ENCODE measurements at regions not wholly inside any gene's neighbourhood (a gene's known extent, or its start where the extent isn't known, plus 50 kb on each side); places are given as distances from the start of the nearest gene placed in this dataset.

- no peak for DNase-seq (ENCODE audit: low read depth in 2 of 2)
Measured at GRCh38 chr13:50071379-50071778, 56.1 kb downstream of the KCNRG start.

DNA sequence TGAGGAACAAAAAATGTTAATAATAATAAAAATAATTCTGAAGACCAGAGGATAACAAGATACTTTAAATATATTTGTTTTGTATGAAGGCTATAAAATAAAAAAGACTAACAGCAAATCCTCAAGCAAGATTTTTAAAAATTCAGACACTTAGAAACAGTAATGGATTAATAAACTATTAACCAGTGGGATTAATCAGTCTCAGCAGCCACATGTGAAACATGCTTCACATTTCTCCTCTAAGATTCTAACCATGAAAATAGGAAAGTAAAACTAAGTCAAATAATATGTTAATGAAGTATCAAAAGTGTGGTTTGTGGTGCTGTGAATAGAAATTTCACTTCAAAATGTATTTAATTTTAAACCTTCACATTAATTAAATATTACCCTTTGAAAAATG, 57.4 kb downstream of the KCNRG start:
- no peak for DNase-seq (ENCODE audit: low read depth in 2 of 2)

DNA sequence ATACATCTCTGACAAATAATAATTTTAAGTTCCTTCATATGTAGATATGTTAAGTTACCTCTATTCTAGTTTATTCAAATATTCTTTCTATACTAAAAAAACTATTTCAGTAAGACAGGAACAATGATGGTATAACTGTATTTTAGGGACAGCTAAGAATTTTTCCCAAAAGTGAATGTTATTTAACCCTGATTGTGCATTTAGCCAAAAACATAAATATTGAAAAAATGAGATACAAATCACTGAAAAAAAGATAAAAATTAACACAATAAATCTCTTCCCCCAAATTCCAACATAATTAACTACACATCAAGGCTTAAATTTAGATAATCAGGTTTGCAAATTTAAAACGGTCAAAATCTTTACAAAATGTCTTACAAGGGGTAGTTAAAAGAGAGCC, 58.1 kb downstream of the KCNRG start:
- DNase-seq (ENCODE audit: low read depth in 2 of 2), result no peak

DNA sequence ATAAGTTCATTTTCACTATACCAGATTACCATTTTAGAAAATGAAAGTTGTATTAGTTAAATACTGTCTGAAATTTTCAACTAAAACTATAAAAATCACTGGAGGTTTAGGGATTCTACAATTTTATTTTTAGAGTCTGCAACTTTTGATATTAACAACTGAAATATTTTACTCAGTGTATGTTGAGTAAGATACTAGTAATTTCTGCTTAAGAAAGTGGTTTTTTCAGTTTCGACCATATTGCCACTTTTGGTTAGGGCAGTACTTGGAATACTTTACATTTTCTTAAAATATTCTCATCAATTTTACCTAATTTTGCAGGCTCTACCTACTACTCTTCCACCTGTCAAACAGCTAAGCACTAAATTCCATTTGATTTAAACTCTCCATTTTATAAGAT, 59.6 kb downstream of the KCNRG start:
- DNase-seq (ENCODE audit: low read depth in 2 of 2), result no peak

GRCh38 chr13:50075619-50076097, 60.4 kb downstream of the KCNRG start:
- no peak for DNase-seq (ENCODE audit: low read depth in 2 of 2)

- no peak for DNase-seq (ENCODE audit: low read depth in 2 of 2)
Measured at GRCh38 chr13:50077431-50077830, 62.2 kb downstream of the KCNRG start.

- DNase-seq (ENCODE audit: low read depth in 2 of 2), result no peak
Measured at GRCh38 chr13:50078231-50078894, 63.1 kb downstream of the KCNRG start.

DNA sequence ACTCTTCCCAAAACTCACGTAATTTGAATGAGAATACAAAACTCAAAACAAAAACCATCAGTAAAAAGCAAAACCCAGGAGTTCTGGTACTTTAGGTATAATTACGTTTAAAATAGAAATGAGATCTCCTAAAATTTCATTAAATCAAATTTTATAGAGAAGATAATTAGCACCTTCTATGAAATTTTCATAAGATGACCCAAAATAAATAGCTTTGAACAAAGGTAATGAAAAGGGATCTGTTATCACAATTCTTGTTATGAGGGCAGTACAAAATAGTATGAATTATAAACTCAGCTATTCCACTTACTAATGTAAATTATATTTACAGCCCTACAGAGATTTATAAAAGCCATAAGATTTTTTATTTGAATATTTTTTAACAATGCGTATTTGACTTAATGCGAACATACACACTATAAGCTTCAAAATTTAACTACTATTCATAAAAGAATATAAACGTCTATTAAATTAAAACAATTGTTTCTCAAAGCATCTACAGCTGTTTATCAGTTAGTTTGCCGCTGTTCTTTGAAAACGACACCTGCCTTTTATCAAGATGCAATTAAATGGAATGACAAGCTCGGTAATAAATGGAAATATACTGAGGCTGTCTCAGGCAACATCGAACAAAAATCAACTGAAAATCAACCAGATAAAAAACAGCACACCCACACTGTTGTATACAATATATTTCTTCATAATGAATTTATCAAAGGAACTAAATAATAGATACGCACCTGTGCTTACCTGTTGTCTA, 63.8 kb downstream of the KCNRG start:
- no peak for DNase-seq (ENCODE audit: low read depth in 2 of 2)

DNA sequence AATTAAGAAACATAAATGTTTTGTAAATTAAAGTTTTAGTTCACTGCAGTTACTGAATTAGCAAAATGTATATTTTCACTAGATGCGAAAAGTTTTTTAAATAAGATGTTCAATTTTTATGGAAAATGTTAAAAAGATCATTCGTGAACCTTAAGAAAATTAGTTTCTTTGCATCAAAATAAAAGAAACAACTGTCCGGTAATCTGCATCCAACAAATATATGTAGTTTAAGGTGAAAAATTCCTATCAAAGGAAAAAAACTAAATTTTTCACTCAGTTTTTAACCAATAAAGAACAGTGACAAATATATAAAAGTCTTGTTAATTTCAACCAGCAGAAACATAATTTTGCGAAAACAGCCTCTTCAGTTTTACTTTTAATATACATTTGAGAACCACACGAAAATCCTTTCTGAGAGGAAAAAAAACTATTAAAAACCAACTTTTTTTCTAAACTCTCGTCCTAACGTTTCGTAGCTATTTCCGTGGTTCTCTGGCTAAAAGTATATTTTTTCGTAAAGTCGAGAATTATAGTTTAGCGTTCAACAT, 64.5 kb downstream of the KCNRG start:
- DNase-seq (ENCODE audit: low read depth in 2 of 2), result no peak

DNA sequence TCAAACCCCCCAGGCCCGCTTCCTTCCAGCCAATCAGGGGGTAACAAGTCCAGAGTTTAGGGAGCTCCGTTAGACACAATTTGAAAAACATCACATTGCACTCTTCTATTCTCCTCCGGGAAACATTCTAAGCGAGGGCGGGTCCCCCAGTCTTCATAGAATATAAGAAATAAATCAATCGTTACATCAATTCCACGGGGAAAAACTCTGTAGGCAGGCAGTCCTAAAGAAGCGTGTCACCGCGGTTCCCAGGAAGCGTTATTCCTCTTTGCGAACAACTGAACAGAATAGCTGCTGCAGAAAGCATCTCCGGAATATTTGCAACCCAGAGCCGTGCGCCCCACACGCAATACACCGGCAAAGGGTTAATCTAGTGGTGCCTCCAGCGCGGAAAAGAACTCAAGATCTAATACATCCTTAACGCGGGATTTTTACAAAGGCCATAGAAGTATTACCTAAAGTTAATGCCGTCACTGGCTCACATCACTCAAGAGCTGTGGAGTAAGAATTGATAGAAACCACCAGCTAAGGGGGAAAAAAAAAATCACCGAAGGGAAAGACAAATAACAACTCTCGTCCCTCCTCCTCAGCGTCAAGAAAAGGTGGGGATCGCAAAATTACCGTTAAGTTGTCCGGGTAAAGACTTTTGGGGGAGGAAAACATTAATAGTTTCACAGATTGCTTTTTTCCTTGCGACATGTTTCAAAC, 65.1 kb downstream of the KCNRG start:
- no peak for DNase-seq (ENCODE audit: low read depth in 2 of 2)

DNA sequence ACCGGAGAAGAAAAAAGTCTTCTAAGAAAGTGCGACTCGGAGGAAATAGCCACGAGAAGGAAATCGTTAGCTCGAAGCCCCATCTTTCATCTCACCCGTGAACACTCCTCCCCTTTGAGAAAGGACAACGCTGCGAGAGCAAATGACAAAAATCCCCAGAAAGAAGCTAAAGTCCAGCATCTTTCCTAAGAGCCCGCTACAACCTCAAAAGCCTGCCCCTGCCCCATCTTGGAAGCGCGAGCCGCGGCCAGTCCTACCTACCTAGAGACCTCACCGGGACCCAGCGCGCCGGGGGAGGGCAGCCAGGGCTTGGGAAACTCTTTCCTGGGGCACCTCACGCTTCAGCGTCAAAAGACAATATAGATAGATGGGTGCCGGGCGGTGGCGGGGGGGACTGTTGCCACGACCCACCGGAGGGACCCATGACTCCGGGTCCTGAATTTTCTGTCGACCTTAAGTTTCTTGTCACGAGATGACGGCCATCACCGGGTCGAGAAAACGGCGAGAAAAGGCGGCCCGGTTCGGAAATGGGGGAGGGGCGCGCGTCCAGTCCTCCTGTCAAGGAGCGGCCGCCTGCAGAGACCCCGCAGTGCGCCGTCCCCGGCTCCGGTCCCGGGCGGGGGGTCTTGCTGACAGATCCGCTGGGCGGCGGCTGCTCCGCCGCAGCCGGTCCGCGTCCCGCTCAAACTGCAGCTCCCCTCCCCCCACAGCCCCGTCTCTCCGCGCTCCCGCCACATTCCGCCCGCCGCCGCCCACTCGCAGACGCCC, 65.9 kb downstream of the KCNRG start:
- peak in 1 of 2 donors; percentile 16 for DNase-seq (ENCODE audit: low read depth in 2 of 2)

DNA sequence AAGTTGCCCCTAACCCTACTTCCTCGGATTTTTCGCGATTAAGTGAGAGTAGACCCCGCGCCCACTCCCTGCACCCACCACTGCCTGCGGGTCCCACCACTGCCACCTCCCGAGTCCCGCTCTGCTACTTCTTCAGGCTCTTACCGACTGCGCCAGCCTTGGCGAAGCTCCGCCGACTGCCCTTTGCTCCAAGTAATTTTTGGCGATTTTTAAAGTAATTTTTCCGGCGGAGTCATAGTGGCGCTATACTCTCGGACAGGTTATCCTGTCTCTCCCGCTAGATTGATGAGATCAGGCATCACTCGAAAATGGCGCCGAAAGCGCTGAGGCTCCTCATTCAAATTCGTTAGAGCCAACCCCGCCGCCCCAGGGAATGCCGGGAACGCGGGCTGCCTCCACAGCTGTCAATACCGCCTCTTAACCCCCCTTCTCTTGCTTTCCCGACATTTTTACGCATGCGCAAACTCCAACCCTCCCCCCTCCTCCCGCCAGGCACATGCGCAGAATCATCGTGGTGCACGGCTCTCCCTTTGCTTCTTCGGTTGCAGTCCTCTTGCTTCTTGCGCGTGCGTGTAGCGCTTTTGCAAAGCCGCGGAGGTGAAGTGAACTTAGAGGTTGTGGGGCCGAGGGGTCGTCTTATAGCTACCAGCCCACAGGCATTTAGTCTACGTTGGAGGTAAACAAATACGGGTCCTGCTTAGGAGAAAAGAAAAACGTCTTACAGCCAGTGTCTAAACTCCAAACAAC, 66.6 kb downstream of the KCNRG start:
- peak; percentile 95 to 96 for DNase-seq (ENCODE audit: low read depth in 2 of 2)

DNA sequence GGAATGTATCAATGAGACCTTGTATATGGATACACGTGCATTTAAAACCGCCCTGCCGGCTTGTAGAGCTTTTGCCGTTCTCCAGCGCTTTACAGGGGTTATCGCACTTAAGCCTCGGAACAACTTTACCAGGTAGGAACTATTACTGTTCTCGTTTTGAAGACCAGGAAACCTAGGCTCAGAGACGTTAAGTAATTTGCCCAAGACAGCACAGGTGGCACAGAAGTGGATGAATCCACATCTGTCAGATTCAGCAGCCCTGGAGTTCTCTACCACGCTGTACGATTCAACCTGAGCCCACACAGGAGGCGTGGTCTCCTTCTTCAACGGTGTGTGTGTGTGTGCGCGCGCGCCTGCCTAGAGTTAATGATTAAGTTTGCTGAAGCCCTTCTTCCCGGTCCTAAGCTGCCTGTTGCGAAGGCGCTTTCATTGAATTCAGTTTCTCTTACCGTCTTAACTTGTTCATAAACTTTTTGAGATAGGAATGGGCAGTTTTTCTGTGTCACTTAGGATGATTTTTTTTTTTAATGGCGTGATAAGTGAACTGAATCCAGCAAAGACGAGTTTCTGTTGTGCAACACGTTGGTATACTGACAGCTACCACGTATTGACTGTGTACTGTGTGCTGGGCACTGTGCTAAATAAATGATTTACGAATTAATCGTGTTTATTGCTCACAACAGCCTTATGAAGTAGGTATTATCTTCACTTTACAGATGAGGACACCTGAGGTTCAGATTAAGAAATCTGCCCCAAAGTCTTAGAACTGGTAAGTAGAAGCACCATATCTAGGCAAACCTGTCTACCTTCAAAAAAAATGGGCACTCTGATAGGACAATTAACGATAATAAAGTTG, 67.4 kb downstream of the KCNRG start:
- peak; percentile 40 to 64 for DNase-seq (ENCODE audit: low read depth in 2 of 2)

DNA sequence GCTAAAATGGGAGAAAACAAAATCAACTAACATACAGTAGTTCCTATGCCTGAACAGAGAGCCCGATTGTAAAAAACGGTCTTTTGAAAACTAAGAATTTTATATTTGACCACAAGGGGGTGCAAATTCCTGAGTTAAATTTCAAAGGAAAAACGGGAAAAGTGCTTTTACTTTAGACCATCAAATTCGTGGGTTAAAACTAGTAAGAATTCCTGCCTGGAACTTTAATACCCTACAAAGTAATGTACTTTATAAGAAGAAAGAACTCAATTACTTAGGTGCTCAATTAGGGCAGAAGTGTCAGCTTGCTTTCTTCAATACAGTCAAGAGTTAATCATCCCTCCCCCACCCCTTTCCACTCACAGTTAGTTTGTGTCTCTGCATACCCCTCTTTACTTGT, 69.8 kb downstream of the KCNRG start:
- DNase-seq (ENCODE audit: low read depth in 2 of 2), result no peak

GRCh38 chr13:50089633-50090032, 74.4 kb downstream of the KCNRG start:
- DNase-seq (ENCODE audit: low read depth in 2 of 2), result no peak

DNA sequence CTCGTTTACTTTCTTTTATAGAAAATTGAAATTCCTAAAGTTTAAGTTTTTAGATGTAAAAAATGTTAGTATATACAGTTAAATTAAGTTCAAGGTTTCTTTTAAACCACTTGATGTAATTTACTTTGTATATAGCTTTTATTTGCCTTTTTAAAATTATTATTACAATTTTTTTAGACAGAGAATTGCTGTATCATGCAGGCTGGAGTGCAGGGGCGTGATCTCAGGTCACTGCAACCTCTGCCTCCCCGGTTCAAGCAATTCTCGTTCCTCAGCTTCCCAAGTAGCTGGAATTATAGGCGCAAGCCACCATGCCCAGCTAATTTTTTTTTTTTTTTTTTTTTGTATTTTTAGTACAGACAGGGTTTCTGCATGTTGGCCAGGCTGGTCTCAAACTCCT, 75.0 kb downstream of the KCNRG start:
- no peak for DNase-seq (ENCODE audit: low read depth in 2 of 2)

DNA sequence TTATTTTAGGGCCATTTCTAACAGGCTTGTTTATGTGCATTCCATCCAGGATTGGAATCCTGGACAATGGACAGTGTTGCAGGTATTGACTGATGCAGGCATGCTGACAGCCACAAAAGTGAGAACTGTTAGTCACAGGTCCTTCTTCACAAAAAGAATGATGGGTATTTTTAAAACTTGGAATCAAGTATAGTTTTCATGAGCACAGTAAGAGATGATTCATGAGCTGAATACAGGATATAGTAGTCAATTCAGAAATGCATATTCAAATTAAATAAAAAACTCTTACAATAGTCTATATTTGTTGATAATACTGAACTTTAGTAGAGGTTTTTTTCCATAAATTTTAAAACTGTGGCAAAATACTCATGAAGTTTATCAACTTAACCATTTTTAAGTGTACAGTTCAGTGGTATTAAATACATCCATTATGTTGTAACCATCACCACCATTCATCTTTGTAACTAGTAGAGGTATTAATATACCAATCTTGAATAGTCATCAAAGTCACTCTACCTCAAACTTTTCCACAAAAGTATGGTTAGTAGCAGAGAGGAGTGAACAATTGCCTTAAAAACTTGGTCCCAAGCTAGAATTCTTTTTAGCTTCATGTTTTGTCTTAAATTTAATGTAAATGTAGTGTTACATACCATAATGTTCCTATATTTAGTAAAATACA, 79.5 kb downstream of the KCNRG start:
- DNase-seq (ENCODE audit: low read depth in 2 of 2), result no peak

- DNase-seq (ENCODE audit: low read depth in 2 of 2), result no peak
Measured at GRCh38 chr13:50098693-50099092, 83.4 kb downstream of the KCNRG start.

DNA sequence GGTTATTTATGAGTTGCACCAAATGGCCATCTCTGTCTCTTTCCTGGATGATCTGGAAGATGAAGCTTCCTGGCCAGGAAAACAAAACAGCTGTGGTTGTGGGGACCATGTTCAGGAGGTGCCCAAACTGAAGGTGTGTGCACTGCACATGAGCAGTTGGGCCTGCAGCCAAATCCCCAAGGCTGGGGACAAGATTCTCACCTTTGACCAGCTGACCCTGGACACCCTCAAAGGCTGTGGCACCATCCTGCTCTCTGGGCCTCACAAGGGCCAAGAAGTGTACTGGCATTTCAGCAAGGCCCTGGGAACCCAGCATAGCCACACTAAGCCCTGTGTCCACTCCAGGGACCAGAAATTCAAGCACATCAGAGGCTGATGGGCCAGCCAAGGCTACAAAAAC, 84.2 kb downstream of the KCNRG start:
- DNase-seq (ENCODE audit: low read depth in 2 of 2), result no peak
